A673 (cell line): ENCODE measurements at regions not wholly inside any gene's neighbourhood (a gene's known extent, or its start where the extent isn't known, plus 50 kb on each side); places are given as distances from the start of the nearest gene placed in this dataset.

Experiments
- BruUV-seq: library from RNA; stranded (reverse); fragments of 400-500 nt; replicated peaks from 2 replicates; lab custom pipeline; 2021; lab: Mats Ljungman, UMichigan
- CTCF ChIA-PET: fragments of 300-600 bp; sonication (Branson Sonifier 250); formaldehyde crosslinking; loops from one replicate; lab custom pipeline; 2022; ENCODE audit warnings: antibody characterized with exemption; lab: Charles Lee
- POLR2A ChIA-PET: fragments of 300-600 bp; sonication (Branson Sonifier 250); formaldehyde crosslinking; loops from one replicate; lab custom pipeline; 2022; ENCODE audit warnings: antibody characterized with exemption; ENCODE audit not compliant: low non-redundant PET; lab: Charles Lee
- DNase-seq: peaks from one replicate; pipeline ENCODE4 v3.0.0-alpha.2; 2015; ENCODE audit warnings: low spot score
- H3K27ac ChIP-seq: fragments of 200-600 bp; sonication (generic); 2 replicates; pipeline ENCODE4 v1.5.1; 2016; ENCODE audit warnings: mixed run types, low read depth, mild to moderate bottlenecking, mixed read lengths, antibody characterized with exemption, low read length; ENCODE audit not compliant: poor library complexity, severe bottlenecking
- H3K27me3 ChIP-seq: fragments of 200-600 bp; sonication (generic); replicated peaks from 2 replicates; pipeline ENCODE4 v1.6.1; 2017; ENCODE audit warnings: mixed run types, low read depth, mild to moderate bottlenecking, mixed read lengths, antibody characterized with exemption, low read length; ENCODE audit not compliant: insufficient read depth, poor library complexity
- H3K36me3 ChIP-seq: fragments of 200-600 bp; sonication (generic); 2 replicates; pipeline ENCODE4 v1.6.1; 2016; ENCODE audit warnings: mixed run types, mild to moderate bottlenecking, mixed read lengths, antibody characterized with exemption, low read length; ENCODE audit not compliant: insufficient read depth, poor library complexity, severe bottlenecking
- H3K4me1 ChIP-seq: fragments of 200-600 bp; sonication (generic); 2 replicates; pipeline ENCODE4 v1.6.1; 2017; ENCODE audit warnings: mixed run types, mild to moderate bottlenecking, mixed read lengths, antibody characterized with exemption, low read length; ENCODE audit not compliant: insufficient read depth, poor library complexity, severe bottlenecking
- H3K4me3 ChIP-seq: fragments of 200-600 bp; sonication (generic); 2 replicates; pipeline ENCODE4 v1.5.1; 2016; ENCODE audit warnings: low read depth, mixed run types, mild to moderate bottlenecking, mixed read lengths, low read length; ENCODE audit not compliant: poor library complexity, severe bottlenecking
- H3K9me3 ChIP-seq: fragments of 200-600 bp; sonication (generic); 2 replicates; pipeline ENCODE4 v1.6.1; 2016; ENCODE audit warnings: mixed run types, low read depth, mild to moderate bottlenecking, mixed read lengths, antibody characterized with exemption, low read length; ENCODE audit not compliant: poor library complexity, severe bottlenecking
- CTCF ChIP-seq: fragments of 300-800, 200-600 bp; sonication (generic); conservative IDR thresholded peaks from 2 replicates; pipeline ENCODE4 v1.5.1; 2017; ENCODE audit warnings: low read depth, mild to moderate bottlenecking, antibody characterized with exemption, low read length, moderate library complexity, mixed read lengths
- EZH2 ChIP-seq: fragments of 200-600 bp; sonication (generic); IDR thresholded peaks from 2 replicates; pipeline ENCODE4 v1.6.1; 2017; ENCODE audit warnings: borderline replicate concordance, low read depth, mild to moderate bottlenecking, mixed read lengths, antibody characterized with exemption, low read length; ENCODE audit not compliant: poor library complexity, severe bottlenecking
- intact Hi-C: fragments of 100-400 bp; cut with micrococcal nuclease; formaldehyde crosslinking; loops from one replicate; pipeline ENCODE4 v1.10.0; 2022; ENCODE audit not compliant: unreplicated experiment

GRCh38 chr12:40575987-40576386, 116.3 kb upstream of the CNTN1 start:
- POLR2A ChIA-PET = no interaction called here
- no peak overlapping the region for H3K27ac ChIP-seq
- no peak for DNase-seq
- intact Hi-C loops = no loop called here
- no peaks in the 10 kb centered on the region for H3K27me3 ChIP-seq
- no peaks in the 10 kb centered on the region for H3K36me3 ChIP-seq
- CTCF ChIA-PET = no interaction called here
- H3K4me3 ChIP-seq = no peak overlapping the region
- no peaks in the 10 kb centered on the region for H3K9me3 ChIP-seq
- TF ChIP-seq EZH2 (no peak), CTCF (no peak)
- no peaks in the 10 kb centered on the region for H3K4me1 ChIP-seq
- no TSS peak for BruUV-seq

- no peak overlapping the region for H3K4me3 ChIP-seq
- POLR2A ChIA-PET = no interaction called here
- DNase-seq = no peak
- H3K4me1 ChIP-seq = no peaks in the 10 kb centered on the region
- no TSS peak for BruUV-seq
- CTCF ChIA-PET = no interaction called here
- H3K27me3 ChIP-seq = no peaks in the 10 kb centered on the region
- intact Hi-C loops = no loop called here
- no peak for TF ChIP-seq CTCF
- TF ChIP-seq EZH2 = no peak
- H3K36me3 ChIP-seq = no peaks in the 10 kb centered on the region
- H3K9me3 ChIP-seq = peaks cover 8% of the 10 kb centered on the region
- no peak overlapping the region for H3K27ac ChIP-seq
These were observed 114.4 kb upstream of the CNTN1 start for GRCh38 chr12:40577834-40578233.

- H3K4me1 ChIP-seq = no peaks in the 10 kb centered on the region
- TF ChIP-seq CTCF = no peak
- TF ChIP-seq EZH2 = no peak
- no peaks in the 10 kb centered on the region for H3K36me3 ChIP-seq
- H3K27ac ChIP-seq = no peak overlapping the region
- DNase-seq = no peak
- H3K4me3 ChIP-seq = no peak overlapping the region
- H3K9me3 ChIP-seq = peaks cover 8% of the 10 kb centered on the region
- POLR2A ChIA-PET = no interaction called here
- intact Hi-C loops = no loop called here
- CTCF ChIA-PET = no interaction called here
- no TSS peak for BruUV-seq
- H3K27me3 ChIP-seq = no peaks in the 10 kb centered on the region
These were observed 112.6 kb upstream of the CNTN1 start for GRCh38 chr12:40579687-40580086.
